Endothelial cell of umbilical vein (primary cell): ENCODE measurements at regions not wholly inside any gene's neighbourhood (a gene's known extent, or its start where the extent isn't known, plus 50 kb on each side); places are given as distances from the start of the nearest gene placed in this dataset.

Experiments used
- BruUV-seq: library from RNA; stranded (reverse); fragments of 400-500 nt; replicated peaks from 2 replicates; lab custom pipeline; 2021; lab: Mats Ljungman, UMichigan
- CTCF ChIA-PET: fragments of 300-600, 350-600 bp; sonication (Branson Sonifier 250); formaldehyde crosslinking; loops from one replicate; lab custom pipeline; 2021; ENCODE audit warnings: antibody characterized with exemption, inconsistent platforms; lab: Charles Lee
- POLR2A ChIA-PET: fragments of 300-600, 350-600 bp; sonication (Branson Sonifier 250); formaldehyde crosslinking; loops from one replicate; lab custom pipeline; 2021; ENCODE audit warnings: antibody characterized with exemption, inconsistent platforms; lab: Charles Lee
- DNase-seq: peaks from one replicate; pipeline ENCODE4 v3.0.0-alpha.2; 2011; ENCODE audit warnings: low read depth, low spot score
- FAIRE-seq: peaks from 2 replicates; lab custom pipeline; 2011; peaks lifted over from hg19 to GRCh38; lab: Jason Lieb, UNC
- H2AFZ ChIP-seq: 2 replicates; pipeline ENCODE4 v1.6.0; 2012; ENCODE audit warnings: low read depth, low read length, control low read depth, inconsistent platforms
- H3K27ac ChIP-seq: 2 replicates; pipeline ENCODE4 v1.5.1; 2011; ENCODE audit warnings: low read depth, mild to moderate bottlenecking, control low read depth, low read length, moderate library complexity; ENCODE audit not compliant: insufficient read depth
- H3K27me3 ChIP-seq, 2 experiments: 2 replicates each; pipeline versions ENCODE4 v1.6.0 to v1.6.1; 2011; ENCODE audit warnings: low read length in 2 of 2, mixed read lengths in 1 of 2; ENCODE audit not compliant: control insufficient read depth in 2 of 2, insufficient read depth in 2 of 2
- H3K36me3 ChIP-seq, 2 experiments: 2 replicates in 1 of 2; 3 replicates in 1 of 2; pipeline ENCODE4 v1.5.1; 2011; ENCODE audit warnings: low read length in 2 of 2, mild to moderate bottlenecking in 1 of 2, moderate library complexity in 1 of 2; ENCODE audit not compliant: control insufficient read depth in 2 of 2, insufficient read depth in 2 of 2; ENCODE audit errors: extremely low read depth in 1 of 2
- H3K4me1 ChIP-seq: 3 replicates; pipeline ENCODE4 v1.5.1; 2011; ENCODE audit warnings: mild to moderate bottlenecking, low read length; ENCODE audit not compliant: control insufficient read depth, insufficient read depth; ENCODE audit errors: extremely low read depth
- H3K4me2 ChIP-seq: 2 replicates; pipeline ENCODE4 v1.6.1; 2011; ENCODE audit warnings: low read length, control low read depth, mixed read lengths; ENCODE audit not compliant: insufficient read depth
- H3K4me3 ChIP-seq, 3 experiments: fragments of 200-600 bp in 1 of 3; sonication (generic), shearing (Covaris generic) in 1 of 3; replicated peaks in 1 of 3; 2 replicates each; pipeline ENCODE4 v1.5.1; 2011 to 2016; ENCODE audit warnings: control low read depth in 3 of 3, low read length in 3 of 3, mild to moderate bottlenecking in 2 of 3, inconsistent platforms in 1 of 3, low read depth in 1 of 3, moderate library complexity in 1 of 3; ENCODE audit not compliant: insufficient read depth in 1 of 3
- H3K79me2 ChIP-seq: 2 replicates; pipeline ENCODE4 v1.6.0; 2012; ENCODE audit warnings: low read length, inconsistent platforms; ENCODE audit not compliant: control insufficient read depth, insufficient read depth
- H3K9ac ChIP-seq: replicated peaks from 2 replicates; pipeline ENCODE3; 2011; ENCODE audit warnings: low read length, control low read depth; ENCODE audit not compliant: insufficient read depth; ENCODE audit errors: extremely low read depth
- H3K9me1 ChIP-seq: replicated peaks from 3 replicates; pipeline ENCODE4 v1.6.0; 2011; ENCODE audit warnings: mild to moderate bottlenecking, low read length; ENCODE audit not compliant: control insufficient read depth, insufficient read depth; ENCODE audit errors: extremely low read depth
- H3K9me3 ChIP-seq: replicated peaks from 2 replicates; pipeline ENCODE4 v1.5.1; 2012; ENCODE audit warnings: low read length, inconsistent platforms; ENCODE audit not compliant: control insufficient read depth, insufficient read depth
- H4K20me1 ChIP-seq: replicated peaks from 2 replicates; pipeline ENCODE3; 2011; ENCODE audit warnings: mild to moderate bottlenecking, low read length; ENCODE audit not compliant: control insufficient read depth, insufficient read depth; ENCODE audit errors: extremely low read depth
- EZH2 ChIP-seq: IDR thresholded peaks from 2 replicates; pipeline ENCODE4 v1.6.1; 2012; ENCODE audit warnings: borderline replicate concordance, low read depth, mild to moderate bottlenecking, moderate library complexity, low read length, inconsistent platforms; ENCODE audit not compliant: severe bottlenecking
- FOS ChIP-seq: IDR thresholded peaks from 2 replicates; pipeline ENCODE4 v1.6.1; 2011; ENCODE audit warnings: mild to moderate bottlenecking, low read length, moderate library complexity, borderline replicate concordance; ENCODE audit not compliant: insufficient read depth
- GATA2 ChIP-seq: IDR thresholded peaks from 2 replicates; pipeline ENCODE4 v1.7.0; 2011; ENCODE audit warnings: low read depth, mild to moderate bottlenecking, moderate library complexity, mixed read lengths, low read length; ENCODE audit not compliant: insufficient read length, insufficient read depth
- JUN ChIP-seq: IDR thresholded peaks from 2 replicates; pipeline ENCODE4 v1.6.1; 2011; ENCODE audit warnings: borderline replicate concordance, low read depth; ENCODE audit not compliant: insufficient read length, insufficient read depth
- MYC ChIP-seq: IDR thresholded peaks from one replicate; pipeline ENCODE4 v1.6.1; 2011; ENCODE audit warnings: mild to moderate bottlenecking, low read depth, low read length
- POLR2A ChIP-seq: IDR thresholded peaks from 2 replicates; pipeline ENCODE4 v1.6.1; 2012; ENCODE audit warnings: low read depth, mild to moderate bottlenecking, control low read depth, low read length
- POLR2AphosphoS5 ChIP-seq: IDR thresholded peaks from 2 replicates; pipeline ENCODE4 v1.6.1; 2012; ENCODE audit warnings: low read depth, mild to moderate bottlenecking, control low read depth, low read length, moderate library complexity; ENCODE audit not compliant: insufficient read depth
- dilution Hi-C: fragments of 300-500 bp; cut with MboI; formaldehyde crosslinking; loops from one replicate; pipeline ENCODE4 v1.15.0; 2019; ENCODE audit warnings: low sequenced_read_pairs; ENCODE audit not compliant: extremely low pct_ligation_motif_present
- intact Hi-C: fragments of 100-400 bp; cut with micrococcal nuclease; formaldehyde crosslinking; loops from one replicate; pipeline ENCODE4 v1.10.0; 2022
- TF ChIP-seq, protein P1 (sequence below): IDR thresholded peaks from 2 replicates; pipeline ENCODE4 v1.6.1; 2011; ENCODE audit not compliant: insufficient read depth, insufficient read length
- TF ChIP-seq, protein P2 (sequence below), 2 donors: IDR thresholded peaks; 1 replicate in 1 of 2; 2 replicates in 1 of 2; pipeline ENCODE4 v1.5.1; 2011; ENCODE audit warnings: low read length in 2 of 2, mild to moderate bottlenecking in 2 of 2, moderate library complexity in 2 of 2, control low read depth in 1 of 2, inconsistent platforms in 1 of 2, low read depth in 1 of 2; ENCODE audit not compliant: insufficient read depth in 1 of 2; ENCODE audit errors: extremely low read depth in 1 of 2

DNA sequence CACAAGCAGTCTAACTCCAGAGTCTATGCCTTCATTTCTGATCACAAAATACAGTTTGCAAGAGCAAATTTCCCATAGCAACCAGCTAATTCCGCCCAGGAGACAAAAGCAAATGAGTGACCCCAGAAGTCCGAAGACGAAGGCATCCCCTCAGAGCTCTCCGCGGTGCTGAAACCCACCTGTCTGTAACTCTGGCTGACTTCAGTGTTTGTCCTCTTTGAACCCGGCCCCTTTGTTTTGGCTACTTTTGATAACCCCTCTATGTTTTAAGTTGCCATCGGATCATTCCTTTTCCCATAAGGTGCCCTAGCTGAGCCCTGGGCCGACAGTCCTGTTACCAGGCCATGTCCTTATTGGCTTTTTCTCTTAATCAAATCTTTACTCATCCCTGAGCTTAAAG, 515.8 kb downstream of the PTPRU start:
- H3K9ac ChIP-seq = no peak overlapping the region
- intact Hi-C loops = no loop called here
- no peak overlapping the region for H3K4me3 ChIP-seq
- no peaks in the 10 kb centered on the region for H3K4me1 ChIP-seq
- ChIA-PET POLR2A (no interaction called here), CTCF (interaction anchor here (1.2 to 2.3 kb wide), 2 partner anchors 21 to 628 kb away, joined by 3 to 7 read pairs; no protein-coding TSS in a partner anchor)
- no peaks in the 10 kb centered on the region for H3K9me1 ChIP-seq
- BruUV-seq = no TSS peak
- no peaks in the 10 kb centered on the region for H3K36me3 ChIP-seq
- DNase-seq (no peak), FAIRE-seq (no peak)
- no peak overlapping the region for H3K27ac ChIP-seq
- no peaks in the 10 kb centered on the region for H3K27me3 ChIP-seq
- no peaks in the 10 kb centered on the region for H3K79me2 ChIP-seq
- H3K4me2 ChIP-seq = no peak overlapping the region
- TF ChIP-seq MYC = no peak
- no peak for TF ChIP-seq POLR2A
- TF ChIP-seq JUN = no peak
- TF ChIP-seq FOS = no peak
- TF ChIP-seq, protein P1, sequence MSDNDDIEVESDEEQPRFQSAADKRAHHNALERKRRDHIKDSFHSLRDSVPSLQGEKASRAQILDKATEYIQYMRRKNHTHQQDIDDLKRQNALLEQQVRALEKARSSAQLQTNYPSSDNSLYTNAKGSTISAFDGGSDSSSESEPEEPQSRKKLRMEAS = no peak
- TF ChIP-seq, protein P2, sequence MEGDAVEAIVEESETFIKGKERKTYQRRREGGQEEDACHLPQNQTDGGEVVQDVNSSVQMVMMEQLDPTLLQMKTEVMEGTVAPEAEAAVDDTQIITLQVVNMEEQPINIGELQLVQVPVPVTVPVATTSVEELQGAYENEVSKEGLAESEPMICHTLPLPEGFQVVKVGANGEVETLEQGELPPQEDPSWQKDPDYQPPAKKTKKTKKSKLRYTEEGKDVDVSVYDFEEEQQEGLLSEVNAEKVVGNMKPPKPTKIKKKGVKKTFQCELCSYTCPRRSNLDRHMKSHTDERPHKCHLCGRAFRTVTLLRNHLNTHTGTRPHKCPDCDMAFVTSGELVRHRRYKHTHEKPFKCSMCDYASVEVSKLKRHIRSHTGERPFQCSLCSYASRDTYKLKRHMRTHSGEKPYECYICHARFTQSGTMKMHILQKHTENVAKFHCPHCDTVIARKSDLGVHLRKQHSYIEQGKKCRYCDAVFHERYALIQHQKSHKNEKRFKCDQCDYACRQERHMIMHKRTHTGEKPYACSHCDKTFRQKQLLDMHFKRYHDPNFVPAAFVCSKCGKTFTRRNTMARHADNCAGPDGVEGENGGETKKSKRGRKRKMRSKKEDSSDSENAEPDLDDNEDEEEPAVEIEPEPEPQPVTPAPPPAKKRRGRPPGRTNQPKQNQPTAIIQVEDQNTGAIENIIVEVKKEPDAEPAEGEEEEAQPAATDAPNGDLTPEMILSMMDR (IDR thresholded peaks at IDR 0.05; ENCODE audit: extremely low read depth in 1 of 2, insufficient read depth in 1 of 2, low read depth in 1 of 2, low read length in 2 of 2) = no peak
- TF ChIP-seq EZH2 = no peak
- no peak for TF ChIP-seq GATA2
- TF ChIP-seq POLR2AphosphoS5 = no peak
- dilution Hi-C loops = no loop called here
- no peaks in the 10 kb centered on the region for H3K9me3 ChIP-seq
- H2AFZ ChIP-seq = no peak overlapping the region
- H4K20me1 ChIP-seq = no peaks in the 10 kb centered on the region
